Endothelial cell of umbilical vein (primary cell): ENCODE measurements at regions not wholly inside any gene's neighbourhood (a gene's known extent, or its start where the extent isn't known, plus 50 kb on each side); places are given as distances from the start of the nearest gene placed in this dataset.

ENCODE experiments used
- BruUV-seq: library from RNA; stranded (reverse); fragments of 400-500 nt; replicated peaks from 2 replicates; lab custom pipeline; 2021; lab: Mats Ljungman, UMichigan
- CTCF ChIA-PET: fragments of 300-600, 350-600 bp; sonication (Branson Sonifier 250); formaldehyde crosslinking; loops from one replicate; lab custom pipeline; 2021; ENCODE audit warnings: antibody characterized with exemption, inconsistent platforms; lab: Charles Lee
- POLR2A ChIA-PET: fragments of 300-600, 350-600 bp; sonication (Branson Sonifier 250); formaldehyde crosslinking; loops from one replicate; lab custom pipeline; 2021; ENCODE audit warnings: antibody characterized with exemption, inconsistent platforms; lab: Charles Lee
- DNase-seq: peaks from one replicate; pipeline ENCODE4 v3.0.0-alpha.2; 2011; ENCODE audit warnings: low read depth, low spot score
- FAIRE-seq: peaks from 2 replicates; lab custom pipeline; 2011; peaks lifted over from hg19 to GRCh38; lab: Jason Lieb, UNC
- H2AFZ ChIP-seq: 2 replicates; pipeline ENCODE4 v1.6.0; 2012; ENCODE audit warnings: low read depth, low read length, control low read depth, inconsistent platforms
- H3K27ac ChIP-seq: 2 replicates; pipeline ENCODE4 v1.5.1; 2011; ENCODE audit warnings: low read depth, mild to moderate bottlenecking, control low read depth, low read length, moderate library complexity; ENCODE audit not compliant: insufficient read depth
- H3K27me3 ChIP-seq, 2 experiments: 2 replicates each; pipeline versions ENCODE4 v1.6.0 to v1.6.1; 2011; ENCODE audit warnings: low read length in 2 of 2, mixed read lengths in 1 of 2; ENCODE audit not compliant: control insufficient read depth in 2 of 2, insufficient read depth in 2 of 2
- H3K36me3 ChIP-seq, 2 experiments: 2 replicates in 1 of 2; 3 replicates in 1 of 2; pipeline ENCODE4 v1.5.1; 2011; ENCODE audit warnings: low read length in 2 of 2, mild to moderate bottlenecking in 1 of 2, moderate library complexity in 1 of 2; ENCODE audit not compliant: control insufficient read depth in 2 of 2, insufficient read depth in 2 of 2; ENCODE audit errors: extremely low read depth in 1 of 2
- H3K4me1 ChIP-seq: 3 replicates; pipeline ENCODE4 v1.5.1; 2011; ENCODE audit warnings: mild to moderate bottlenecking, low read length; ENCODE audit not compliant: control insufficient read depth, insufficient read depth; ENCODE audit errors: extremely low read depth
- H3K4me2 ChIP-seq: 2 replicates; pipeline ENCODE4 v1.6.1; 2011; ENCODE audit warnings: low read length, control low read depth, mixed read lengths; ENCODE audit not compliant: insufficient read depth
- H3K4me3 ChIP-seq, 3 experiments: fragments of 200-600 bp in 1 of 3; sonication (generic), shearing (Covaris generic) in 1 of 3; replicated peaks in 1 of 3; 2 replicates each; pipeline ENCODE4 v1.5.1; 2011 to 2016; ENCODE audit warnings: control low read depth in 3 of 3, low read length in 3 of 3, mild to moderate bottlenecking in 2 of 3, inconsistent platforms in 1 of 3, low read depth in 1 of 3, moderate library complexity in 1 of 3; ENCODE audit not compliant: insufficient read depth in 1 of 3
- H3K79me2 ChIP-seq: 2 replicates; pipeline ENCODE4 v1.6.0; 2012; ENCODE audit warnings: low read length, inconsistent platforms; ENCODE audit not compliant: control insufficient read depth, insufficient read depth
- H3K9ac ChIP-seq: replicated peaks from 2 replicates; pipeline ENCODE3; 2011; ENCODE audit warnings: low read length, control low read depth; ENCODE audit not compliant: insufficient read depth; ENCODE audit errors: extremely low read depth
- H3K9me1 ChIP-seq: replicated peaks from 3 replicates; pipeline ENCODE4 v1.6.0; 2011; ENCODE audit warnings: mild to moderate bottlenecking, low read length; ENCODE audit not compliant: control insufficient read depth, insufficient read depth; ENCODE audit errors: extremely low read depth
- H3K9me3 ChIP-seq: replicated peaks from 2 replicates; pipeline ENCODE4 v1.5.1; 2012; ENCODE audit warnings: low read length, inconsistent platforms; ENCODE audit not compliant: control insufficient read depth, insufficient read depth
- H4K20me1 ChIP-seq: replicated peaks from 2 replicates; pipeline ENCODE3; 2011; ENCODE audit warnings: mild to moderate bottlenecking, low read length; ENCODE audit not compliant: control insufficient read depth, insufficient read depth; ENCODE audit errors: extremely low read depth
- EZH2 ChIP-seq: IDR thresholded peaks from 2 replicates; pipeline ENCODE4 v1.6.1; 2012; ENCODE audit warnings: borderline replicate concordance, low read depth, mild to moderate bottlenecking, moderate library complexity, low read length, inconsistent platforms; ENCODE audit not compliant: severe bottlenecking
- GATA2 ChIP-seq: IDR thresholded peaks from 2 replicates; pipeline ENCODE4 v1.7.0; 2011; ENCODE audit warnings: low read depth, mild to moderate bottlenecking, moderate library complexity, mixed read lengths, low read length; ENCODE audit not compliant: insufficient read length, insufficient read depth
- MYC ChIP-seq: IDR thresholded peaks from one replicate; pipeline ENCODE4 v1.6.1; 2011; ENCODE audit warnings: mild to moderate bottlenecking, low read depth, low read length
- POLR2A ChIP-seq: IDR thresholded peaks from 2 replicates; pipeline ENCODE4 v1.6.1; 2012; ENCODE audit warnings: low read depth, mild to moderate bottlenecking, control low read depth, low read length
- dilution Hi-C: fragments of 300-500 bp; cut with MboI; formaldehyde crosslinking; loops from one replicate; pipeline ENCODE4 v1.15.0; 2019; ENCODE audit warnings: low sequenced_read_pairs; ENCODE audit not compliant: extremely low pct_ligation_motif_present
- intact Hi-C: fragments of 100-400 bp; cut with micrococcal nuclease; formaldehyde crosslinking; loops from one replicate; pipeline ENCODE4 v1.10.0; 2022
- TF ChIP-seq, protein P1 (sequence below): IDR thresholded peaks from 2 replicates; pipeline ENCODE4 v1.6.1; 2011; ENCODE audit not compliant: insufficient read depth, insufficient read length

DNA sequence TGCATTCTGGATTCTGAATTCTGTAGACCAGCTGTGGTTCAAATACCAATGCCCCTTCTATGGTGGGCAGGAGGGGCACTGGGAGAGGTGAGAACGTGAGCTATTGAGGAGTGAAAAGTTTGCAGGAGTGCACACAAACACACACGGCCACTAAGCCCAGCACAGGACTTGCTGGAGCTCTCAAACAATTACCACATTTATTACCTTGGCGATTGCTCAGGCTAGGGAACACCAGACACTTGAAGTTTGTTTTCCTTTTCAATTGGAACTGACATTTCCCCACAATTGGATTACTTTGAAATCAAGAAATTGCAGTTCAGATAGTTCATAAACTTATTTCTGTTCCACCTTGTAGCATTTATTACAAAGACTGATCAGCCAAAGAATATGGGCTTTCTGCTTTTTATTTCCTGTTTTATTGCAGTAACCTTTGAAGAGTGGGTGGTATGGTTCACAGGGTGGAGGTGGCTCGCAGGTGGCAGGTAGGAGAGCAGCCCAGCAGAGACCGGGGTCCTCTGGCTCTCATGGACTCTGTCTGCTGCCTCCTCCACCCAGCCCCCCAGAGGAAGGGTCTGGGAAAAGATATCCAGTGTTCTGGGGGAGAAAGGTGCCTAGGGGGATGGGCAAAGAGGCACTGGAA is 429.8 kb upstream of the CCDC196 start:
- FAIRE-seq (no peak), DNase-seq (no peak)
- H3K79me2 ChIP-seq: no peaks in the 10 kb centered on the region
- H3K9ac ChIP-seq: no peak overlapping the region
- TF ChIP-seq, protein P1, sequence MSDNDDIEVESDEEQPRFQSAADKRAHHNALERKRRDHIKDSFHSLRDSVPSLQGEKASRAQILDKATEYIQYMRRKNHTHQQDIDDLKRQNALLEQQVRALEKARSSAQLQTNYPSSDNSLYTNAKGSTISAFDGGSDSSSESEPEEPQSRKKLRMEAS: no peak
- no peak for TF ChIP-seq EZH2
- no peak for TF ChIP-seq MYC
- TF ChIP-seq GATA2: no peak
- intact Hi-C loops: no loop called here
- no peaks in the 10 kb centered on the region for H3K4me1 ChIP-seq
- H4K20me1 ChIP-seq: no peaks in the 10 kb centered on the region
- no peaks in the 10 kb centered on the region for H3K27me3 ChIP-seq
- no peaks in the 10 kb centered on the region for H3K9me1 ChIP-seq
- H3K4me3 ChIP-seq: no peak overlapping the region
- H3K27ac ChIP-seq: no peak overlapping the region
- dilution Hi-C loops: no loop called here
- no peaks in the 10 kb centered on the region for H3K36me3 ChIP-seq
- no TSS peak for BruUV-seq
- ChIA-PET CTCF (no interaction called here), POLR2A (no interaction called here)
- H3K9me3 ChIP-seq: no peaks in the 10 kb centered on the region
- no peak overlapping the region for H2AFZ ChIP-seq
- no peak overlapping the region for H3K4me2 ChIP-seq

DNA sequence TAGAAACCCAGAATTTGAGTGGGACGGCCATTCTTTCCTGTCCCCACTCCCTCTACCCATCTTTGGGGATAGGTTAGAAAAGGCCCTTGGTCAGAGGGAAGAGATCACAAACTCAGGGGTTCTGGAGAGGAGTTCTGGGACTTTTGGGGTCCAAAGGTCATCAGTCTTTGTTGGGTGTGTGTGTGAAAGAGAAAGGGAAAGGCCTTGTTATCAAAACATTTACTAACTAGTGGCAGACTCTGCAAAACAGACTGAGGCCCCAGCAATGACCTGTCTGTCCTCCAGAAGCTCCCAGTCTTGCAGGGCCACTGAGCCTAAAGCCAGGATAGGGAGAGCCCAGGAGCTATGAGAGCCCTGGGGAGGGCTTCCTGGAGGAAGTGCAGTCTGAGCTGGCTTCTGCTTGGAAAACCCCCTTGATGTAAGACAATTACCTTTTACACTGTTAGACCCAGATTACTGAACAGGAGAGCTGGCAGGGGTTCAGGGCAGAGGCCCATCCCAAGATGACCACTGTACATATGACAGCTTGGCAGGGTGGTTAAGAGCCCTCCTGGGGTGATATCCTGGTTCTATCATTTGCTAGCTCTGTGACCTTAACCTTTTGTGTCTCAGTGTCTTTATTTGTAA is 429.1 kb upstream of the CCDC196 start:
- H3K79me2 ChIP-seq: no peaks in the 10 kb centered on the region
- CTCF ChIA-PET: interaction anchor here (3.1 kb wide), 1 partner anchor 14 kb away, joined by 11 read pairs; no protein-coding TSS in a partner anchor
- POLR2A ChIA-PET: no interaction called here
- DNase-seq: no peak
- no peak overlapping the region for H3K9ac ChIP-seq
- intact Hi-C loops: no loop called here
- no peaks in the 10 kb centered on the region for H3K27me3 ChIP-seq
- FAIRE-seq: no peak
- no peak for TF ChIP-seq GATA2
- TF ChIP-seq MYC: no peak
- TF ChIP-seq, protein P1: no peak
- no peak for TF ChIP-seq EZH2
- TF ChIP-seq POLR2A: no peak
- no peak overlapping the region for H3K4me3 ChIP-seq
- no peaks in the 10 kb centered on the region for H3K9me1 ChIP-seq
- no peak overlapping the region for H2AFZ ChIP-seq
- no peaks in the 10 kb centered on the region for H3K9me3 ChIP-seq
- no peak overlapping the region for H3K27ac ChIP-seq
- no peaks in the 10 kb centered on the region for H3K4me1 ChIP-seq
- H3K36me3 ChIP-seq: no peaks in the 10 kb centered on the region
- no peaks in the 10 kb centered on the region for H4K20me1 ChIP-seq
- dilution Hi-C loops: no loop called here
- BruUV-seq: no TSS peak
- no peak overlapping the region for H3K4me2 ChIP-seq
